GM04503 (cell line): ENCODE measurements at regions not wholly inside any gene's neighbourhood (a gene's known extent, or its start where the extent isn't known, plus 50 kb on each side); places are given as distances from the start of the nearest gene placed in this dataset.

Experiments
- DNase-seq: peaks from one replicate; pipeline ENCODE4 v3.0.0-alpha.2; 2012; ENCODE audit warnings: low read depth

DNA sequence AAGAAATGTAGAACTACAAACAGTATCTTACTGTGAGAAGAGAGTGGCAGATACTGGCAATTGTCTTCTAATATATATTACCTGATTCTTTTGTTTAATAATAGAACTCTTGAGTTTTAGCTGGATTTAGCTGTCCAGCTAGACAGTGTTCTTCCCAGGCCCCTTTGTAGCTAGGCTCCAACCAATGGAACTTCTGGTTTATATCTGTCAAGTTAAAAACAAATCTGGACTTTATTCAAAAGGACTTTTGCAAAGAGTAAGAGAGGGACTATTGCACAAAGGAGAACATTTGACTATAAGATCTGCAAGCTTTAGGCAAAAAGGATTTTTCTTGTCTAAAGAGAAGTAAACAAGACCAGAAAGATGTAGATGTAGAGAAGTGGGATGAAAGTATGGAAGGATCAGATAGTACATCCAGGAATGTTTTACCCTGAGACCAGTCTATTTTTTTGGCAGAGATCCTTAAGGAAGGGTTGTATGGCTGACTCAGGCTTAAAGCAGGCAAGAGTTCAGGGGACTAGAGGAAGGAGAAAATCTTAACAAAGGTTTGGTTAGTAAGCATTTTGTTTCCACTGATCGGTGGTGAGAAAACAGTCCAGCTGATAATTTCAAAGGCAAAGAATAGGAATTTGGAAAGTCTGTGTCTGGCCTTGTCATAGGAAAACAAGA lies 111.1 kb upstream of the PLEKHA5 start:
- DNase-seq = peak; percentile 53

DNA sequence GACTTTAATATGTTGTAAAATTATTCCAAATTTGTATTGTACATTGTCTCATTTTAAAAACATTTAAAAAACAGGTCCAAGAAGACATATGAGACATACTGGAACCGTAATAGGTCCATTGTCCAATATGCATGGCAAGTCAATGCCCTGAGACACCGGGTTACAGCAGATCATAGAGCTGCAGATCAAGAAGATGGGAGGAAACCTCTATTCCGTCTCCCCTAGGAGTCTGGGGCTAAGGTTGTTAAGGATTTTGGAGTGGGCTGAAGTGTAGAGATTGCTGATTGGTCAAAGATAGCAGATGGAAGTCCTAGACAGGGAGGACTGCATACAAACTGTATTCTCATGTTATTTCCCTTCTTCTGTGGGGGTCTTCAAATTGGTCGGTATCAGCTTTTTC lies 108.3 kb upstream of the PLEKHA5 start:
- no peak for DNase-seq

- no peak for DNase-seq
These were observed 107.9 kb upstream of the PLEKHA5 start for GRCh38 chr12:19021646-19022045.

GRCh38 chr12:19025582-19025981 lies 104.0 kb upstream of the PLEKHA5 start:
- no peak for DNase-seq

- DNase-seq = no peak
These were observed 103.5 kb upstream of the PLEKHA5 start for GRCh38 chr12:19026034-19026433.

GRCh38 chr12:19026614-19027488 lies 102.7 kb upstream of the PLEKHA5 start:
- DNase-seq = no peak

DNA sequence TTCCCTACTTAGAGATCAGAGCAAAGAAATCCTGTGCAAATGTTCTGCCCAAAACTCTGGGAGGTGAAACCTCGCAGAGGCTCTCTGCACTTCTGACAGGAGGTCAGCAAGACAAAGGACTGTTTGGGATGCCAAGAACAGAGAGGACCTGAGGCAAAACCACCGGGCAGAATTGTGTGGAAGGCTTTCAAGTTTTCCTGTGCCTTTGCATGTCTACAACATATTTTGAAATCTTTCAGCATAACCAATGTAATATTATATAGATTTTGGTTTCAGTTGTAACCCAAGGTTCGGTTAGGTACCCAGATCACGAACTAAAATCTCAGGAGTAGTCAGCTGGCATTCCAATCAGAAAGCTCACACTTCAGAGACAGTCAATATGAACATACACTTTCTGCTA lies 99.4 kb upstream of the PLEKHA5 start:
- no peak for DNase-seq

DNA sequence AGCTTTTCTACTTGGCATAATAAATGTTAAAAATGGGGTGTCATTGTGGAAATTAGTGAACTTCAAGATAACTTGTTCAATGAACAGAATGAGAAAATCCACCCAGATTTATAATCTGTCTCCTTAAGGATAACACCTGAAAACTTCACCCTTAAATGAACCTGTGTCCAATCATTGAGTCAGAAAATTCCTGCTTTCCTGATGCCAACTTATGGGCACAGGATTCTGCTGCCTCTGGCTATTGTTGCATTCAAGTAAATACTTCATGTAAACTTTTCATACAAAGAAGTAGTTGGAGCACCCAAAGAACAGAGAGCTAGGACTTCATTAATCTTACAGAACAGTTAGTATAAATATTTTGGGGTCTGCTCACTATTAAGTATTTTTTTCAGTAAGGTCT lies 98.9 kb upstream of the PLEKHA5 start:
- DNase-seq = no peak

DNA sequence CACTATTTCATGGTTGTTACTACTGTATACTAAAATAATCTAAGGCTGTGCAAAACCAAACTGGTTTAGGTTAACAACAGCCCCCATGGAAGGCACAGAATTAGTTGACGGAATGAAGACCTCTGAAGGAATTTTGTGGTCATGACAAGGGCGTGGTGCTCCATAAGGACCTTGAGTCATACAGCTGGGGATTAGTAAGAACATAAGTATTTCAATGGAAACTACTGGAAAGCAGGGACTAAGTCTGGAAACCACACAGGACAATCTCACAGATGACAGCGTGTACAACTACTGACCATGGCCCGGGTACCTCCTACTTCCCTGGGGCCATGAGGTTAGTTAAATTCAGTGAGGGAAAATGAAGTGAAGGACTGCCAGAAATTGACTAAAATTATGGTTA lies 98.5 kb upstream of the PLEKHA5 start:
- DNase-seq = peak; percentile 58

GRCh38 chr12:19032826-19033225 lies 96.7 kb upstream of the PLEKHA5 start:
- DNase-seq = no peak

DNA sequence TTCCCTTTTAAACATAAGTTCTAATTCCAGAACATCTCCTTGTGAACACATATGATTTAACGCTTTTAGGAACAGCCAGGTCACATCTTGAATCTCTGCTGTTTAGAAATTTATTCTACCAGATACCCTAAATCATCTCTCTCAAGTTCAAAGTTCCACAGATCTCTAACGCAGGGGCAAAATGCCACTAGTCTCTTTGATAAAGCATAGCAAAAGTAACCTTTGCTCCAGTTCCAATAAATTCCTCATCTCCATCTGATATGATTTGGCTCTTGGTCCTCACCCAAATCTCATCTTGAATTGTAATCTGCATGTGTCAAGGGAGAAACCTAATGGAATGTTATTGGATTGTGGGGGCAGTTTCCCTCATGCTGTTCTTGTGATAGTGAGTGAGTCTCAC lies 96.3 kb upstream of the PLEKHA5 start:
- no peak for DNase-seq

DNA sequence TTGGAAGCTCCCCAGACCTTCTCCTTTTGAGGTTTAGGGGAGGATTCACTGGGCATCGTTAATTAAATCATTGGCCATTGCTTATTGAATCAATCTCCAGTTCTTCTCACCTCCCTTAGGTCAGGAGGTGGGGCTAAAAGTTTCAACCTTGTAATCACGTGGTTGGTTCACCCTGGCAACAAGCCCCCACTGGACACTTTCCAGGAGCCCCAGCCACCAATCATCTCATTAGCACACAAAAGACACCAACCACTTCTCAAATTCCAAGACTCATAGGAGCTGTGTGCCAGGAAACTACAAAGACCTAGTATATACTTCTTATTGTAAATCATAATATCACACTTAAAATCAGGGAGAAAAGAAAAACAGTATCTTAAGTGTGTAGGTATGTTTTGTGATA lies 94.6 kb upstream of the PLEKHA5 start:
- DNase-seq = no peak

DNA sequence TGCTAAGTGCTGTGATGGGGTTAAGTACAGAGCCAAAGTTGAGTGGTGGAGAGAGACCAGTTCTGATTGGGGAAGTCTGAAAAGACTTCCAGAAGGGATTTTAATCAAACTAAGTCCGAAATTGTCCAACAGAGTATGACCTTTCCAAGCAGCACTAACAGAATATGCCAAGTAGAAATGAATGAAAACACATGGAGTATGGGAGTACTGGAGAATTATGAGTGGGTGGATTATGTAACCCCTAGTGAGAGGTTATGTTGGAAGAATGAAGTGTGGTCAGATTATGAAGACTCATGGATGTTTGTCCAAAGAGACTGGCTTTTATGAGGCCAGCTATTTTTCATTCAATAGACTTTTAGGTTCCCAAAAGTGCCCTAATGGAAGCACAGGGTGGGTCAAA lies 94.0 kb upstream of the PLEKHA5 start:
- DNase-seq = peak; percentile 58

- DNase-seq = no peak
These were observed 92.7 kb upstream of the PLEKHA5 start for GRCh38 chr12:19036673-19037357.

DNA sequence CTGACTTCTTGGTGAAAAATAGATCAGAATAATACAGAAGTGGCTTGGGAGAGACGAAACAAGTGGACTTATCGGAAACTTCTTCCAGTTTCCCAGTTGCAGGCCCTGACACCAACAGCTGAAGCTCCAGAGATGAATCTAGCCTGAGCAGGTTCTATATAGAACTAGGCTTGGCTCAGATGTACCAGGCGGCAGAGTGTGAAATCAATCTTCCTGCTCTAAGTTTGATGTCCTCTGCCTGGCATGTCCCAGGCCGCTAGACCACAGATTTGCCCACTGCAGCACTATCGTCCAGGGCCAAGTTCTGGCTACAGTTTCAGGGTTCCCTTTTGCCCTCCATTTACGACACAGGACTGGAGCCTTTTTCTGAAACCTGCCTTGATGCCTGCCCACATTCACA lies 91.3 kb upstream of the PLEKHA5 start:
- DNase-seq = no peak

GRCh38 chr12:19039515-19039914 lies 90.0 kb upstream of the PLEKHA5 start:
- DNase-seq = no peak

DNA sequence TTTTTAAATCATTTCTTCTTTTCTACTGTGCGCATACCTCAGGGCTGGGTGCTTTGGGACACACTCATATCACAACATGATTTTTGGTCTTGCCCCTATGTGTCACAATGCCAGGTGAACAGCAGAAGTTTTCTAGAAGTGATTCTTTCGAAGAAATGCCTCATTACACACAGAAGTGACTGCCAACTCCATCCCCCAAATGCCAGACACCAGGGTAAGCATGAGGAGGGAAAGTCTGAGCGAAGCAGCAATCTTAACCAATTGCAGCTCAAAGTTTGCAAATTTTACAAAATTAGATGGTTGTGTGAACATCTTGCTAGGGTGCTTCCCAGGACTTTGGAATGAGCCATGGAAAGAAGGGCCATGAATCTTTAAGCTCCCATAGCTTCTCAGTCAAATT lies 87.3 kb upstream of the PLEKHA5 start:
- no peak for DNase-seq

DNA sequence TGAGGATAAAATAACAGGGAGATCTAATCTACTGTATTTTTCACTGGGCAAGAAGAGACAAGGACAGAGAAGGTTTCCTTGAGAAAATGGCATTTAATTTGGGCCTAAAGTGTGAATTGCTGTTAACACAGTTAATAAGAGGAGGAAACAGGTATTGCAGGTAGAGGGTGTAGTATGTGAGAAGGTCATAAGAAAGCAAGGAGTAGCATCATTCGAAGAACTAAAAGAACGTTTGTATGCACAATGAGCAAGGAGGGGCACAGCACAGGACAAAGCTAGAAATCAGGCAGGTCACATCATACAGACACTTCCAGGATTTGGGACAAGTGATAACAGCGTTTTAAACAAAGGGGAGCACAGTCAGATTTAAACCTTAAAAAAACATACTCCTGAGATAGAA lies 85.1 kb upstream of the PLEKHA5 start:
- no peak for DNase-seq

DNA sequence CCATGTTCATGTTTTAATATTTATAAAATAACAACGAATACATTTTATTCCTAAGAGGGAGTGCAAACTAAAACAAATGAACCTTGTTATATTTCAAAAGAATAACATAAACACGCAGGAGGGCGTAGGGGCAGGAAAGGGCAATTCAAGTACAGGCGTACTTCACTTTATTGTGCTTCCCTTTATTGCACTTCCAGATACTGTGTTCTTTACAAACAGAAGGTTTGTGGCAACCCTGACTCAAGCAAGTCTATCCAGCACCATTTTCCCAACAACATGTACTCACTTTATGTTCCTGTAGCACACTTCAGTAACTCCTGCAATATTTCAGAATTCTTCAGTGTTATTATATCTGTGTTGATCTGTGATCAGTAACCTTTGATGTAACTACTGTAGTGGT lies 84.6 kb upstream of the PLEKHA5 start:
- no peak for DNase-seq

DNA sequence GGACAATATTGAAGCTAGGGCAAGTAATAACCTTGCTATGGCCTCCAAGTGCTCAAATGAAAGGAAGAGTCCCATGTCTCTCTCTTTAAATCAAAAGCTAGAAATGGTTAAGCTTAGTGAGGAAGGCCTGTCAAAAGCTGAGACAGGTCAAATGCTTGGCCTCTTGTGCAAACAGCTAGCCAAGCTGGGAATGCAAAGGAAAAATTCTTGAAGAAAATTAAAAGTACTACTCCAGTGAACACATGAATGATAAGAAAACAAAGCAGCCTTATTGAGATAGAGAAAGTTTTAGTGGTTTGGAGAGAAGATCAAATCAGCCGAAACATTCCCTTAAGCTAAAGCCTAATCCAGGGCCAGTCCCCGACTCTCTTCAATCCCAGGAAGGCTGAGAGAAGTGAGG lies 84.1 kb upstream of the PLEKHA5 start:
- DNase-seq = no peak

DNA sequence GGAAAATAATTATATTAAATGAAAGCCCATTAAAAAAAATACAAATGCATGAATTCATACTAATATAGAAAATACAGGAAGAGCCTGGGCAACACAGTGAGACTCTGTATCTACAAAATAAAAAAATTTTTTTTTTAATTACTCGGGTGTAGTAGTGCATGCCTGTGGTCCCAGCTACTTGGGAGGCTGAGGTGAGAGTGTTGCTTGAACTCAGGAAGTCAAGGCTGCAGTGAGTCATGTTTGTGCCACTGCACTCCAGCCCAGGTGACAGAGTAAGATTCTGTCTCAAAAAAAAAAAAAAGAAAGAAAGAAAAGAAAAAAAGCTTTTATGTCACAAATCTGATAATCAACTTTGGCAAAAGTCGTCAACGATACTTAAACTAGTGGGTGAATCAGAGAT lies 80.6 kb upstream of the PLEKHA5 start:
- no peak for DNase-seq

DNA sequence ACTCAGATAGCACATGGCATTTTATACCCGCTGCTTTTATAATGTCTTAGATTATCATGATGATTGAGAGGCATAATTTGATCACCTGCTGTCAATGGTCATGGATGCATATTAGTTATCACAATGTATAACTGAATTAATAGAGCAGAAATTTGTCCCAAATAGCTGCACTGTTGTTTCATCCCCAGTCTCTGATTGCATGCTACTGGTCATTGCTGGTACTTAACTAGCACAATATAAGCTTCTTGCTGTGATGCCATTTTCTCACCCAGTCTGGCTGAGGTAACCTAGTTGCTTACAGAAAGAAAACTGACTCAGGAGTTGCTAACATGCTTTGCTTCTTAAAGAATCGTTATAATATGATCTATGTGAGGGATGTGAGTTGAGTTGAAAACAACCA lies 76.8 kb upstream of the PLEKHA5 start:
- DNase-seq = no peak

- no peak for DNase-seq
These were observed 76.3 kb upstream of the PLEKHA5 start for GRCh38 chr12:19053218-19053617.
